Stimulated activated naive CD8-positive, alpha-beta T cell treated with anti-CD3 and anti-CD28 coated beads, Interleukin-15, amount 100 ng/mL, for 72 hours (primary cell): ENCODE measurements at regions not wholly inside any gene's neighbourhood (a gene's known extent, or its start where the extent isn't known, plus 50 kb on each side); places are given as distances from the start of the nearest gene placed in this dataset.
"Not testable (repeated sequence)": the region's sequence is repeated elsewhere in the genome, so short reads cannot be mapped to it uniquely, and the experiment has no call there.

ENCODE experiments used
- ATAC-seq: fragments of 150-1000 bp; cut with Tn5 transposase; 2 replicates; pipeline ENCODE4 v1.10.0; 2021; ENCODE audit warnings: mild to moderate bottlenecking, moderate library complexity
- DNase-seq, 2 donors: peaks; one replicate each; pipeline ENCODE4 v3.0.0; 2021 to 2022
- H3K27ac Mint-ChIP-seq, 2 donors: one replicate each; pipeline ENCODE4 v1.8.0; 2022; ENCODE audit warnings: mild to moderate bottlenecking in 2 of 2, mixed read lengths in 2 of 2, moderate library complexity in 2 of 2
- H3K27me3 Mint-ChIP-seq: one replicate; pipeline ENCODE4 v1.8.0; 2022; ENCODE audit warnings: mixed read lengths
- H3K4me1 Mint-ChIP-seq: one replicate; pipeline ENCODE4 v1.8.0; 2022; ENCODE audit warnings: mild to moderate bottlenecking, mixed read lengths
- H3K4me3 Mint-ChIP-seq, 2 donors: one replicate each; pipeline ENCODE4 v1.8.0; 2022; ENCODE audit warnings: mild to moderate bottlenecking in 2 of 2, mixed read lengths in 2 of 2, moderate library complexity in 1 of 2
- H3K9me3 Mint-ChIP-seq, 2 donors: one replicate each; pipeline ENCODE4 v1.8.0; 2022; ENCODE audit warnings: mixed read lengths in 2 of 2

- Mint-ChIP-seq H3K4me3 (no peak overlapping the region), H3K27ac (no peak overlapping the region), H3K27me3 (peaks cover 26% of the 10 kb centered on the region), H3K9me3 (no peaks in the 10 kb centered on the region), H3K4me1 (no peaks in the 10 kb centered on the region)
- no peak for ATAC-seq
- DNase-seq, result no peak
Measured at GRCh38 chr1:214124915-214125314, 137.1 kb downstream of the PROX1 start.

DNA sequence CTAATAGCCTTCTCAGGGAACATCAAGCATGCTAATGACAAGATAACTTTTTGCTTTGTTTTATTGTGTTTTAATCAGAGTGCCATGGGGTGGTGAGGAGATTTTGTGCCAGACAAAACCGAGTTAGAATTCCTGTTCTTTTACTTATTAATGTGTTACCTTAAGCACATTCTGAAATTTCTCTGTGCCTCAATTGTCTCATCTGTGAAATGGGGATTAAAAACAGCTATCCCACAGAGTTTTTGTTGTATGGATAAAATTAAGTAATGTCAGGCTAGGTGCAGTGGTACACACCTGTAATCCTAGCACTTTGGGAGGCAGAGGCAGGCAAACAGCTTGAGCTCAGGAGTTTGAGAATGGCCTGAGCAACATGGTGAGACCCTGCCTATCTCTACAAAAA lies 138.0 kb downstream of the PROX1 start:
- peaks cover 26% of the 10 kb centered on the region for H3K27me3 Mint-ChIP-seq
- ATAC-seq, result no peak
- no peak for DNase-seq
- H3K4me3 Mint-ChIP-seq, result no peak overlapping the region
- H3K27ac Mint-ChIP-seq, result no peak overlapping the region
- no peaks in the 10 kb centered on the region for H3K4me1 Mint-ChIP-seq
- H3K9me3 Mint-ChIP-seq, result no peaks in the 10 kb centered on the region

DNA sequence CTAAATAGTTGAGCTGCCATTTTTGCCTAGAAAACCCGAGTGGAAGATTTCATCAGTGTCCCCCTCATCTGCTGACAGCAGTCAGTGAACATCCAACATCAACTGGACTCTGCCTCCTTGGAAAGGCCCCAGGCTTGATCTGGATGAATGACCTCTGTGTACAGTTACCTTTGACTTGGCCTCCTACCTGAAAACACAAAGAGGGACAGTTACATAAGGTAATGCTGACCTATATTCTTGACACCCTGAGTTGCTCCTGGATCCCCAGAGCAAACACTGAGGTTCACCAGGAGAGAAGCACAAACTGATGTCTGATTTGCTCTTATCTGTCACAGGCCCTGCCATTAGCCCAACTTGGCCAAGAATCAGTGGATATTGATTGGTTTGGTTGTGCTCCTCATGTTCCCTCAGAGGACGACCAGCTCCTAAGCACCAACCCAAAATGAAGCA lies 138.9 kb downstream of the PROX1 start:
- peaks cover 21% of the 10 kb centered on the region for H3K27me3 Mint-ChIP-seq
- ATAC-seq (no peak), DNase-seq (no peak)
- H3K9me3 Mint-ChIP-seq, result no peaks in the 10 kb centered on the region
- H3K4me1 Mint-ChIP-seq, result no peaks in the 10 kb centered on the region
- H3K27ac Mint-ChIP-seq, result no peak overlapping the region
- H3K4me3 Mint-ChIP-seq, result no peak overlapping the region

GRCh38 chr1:214127705-214128104 lies 139.9 kb downstream of the PROX1 start:
- Mint-ChIP-seq H3K27ac (no peak overlapping the region), H3K4me3 (no peak overlapping the region)
- no peak for DNase-seq

DNA sequence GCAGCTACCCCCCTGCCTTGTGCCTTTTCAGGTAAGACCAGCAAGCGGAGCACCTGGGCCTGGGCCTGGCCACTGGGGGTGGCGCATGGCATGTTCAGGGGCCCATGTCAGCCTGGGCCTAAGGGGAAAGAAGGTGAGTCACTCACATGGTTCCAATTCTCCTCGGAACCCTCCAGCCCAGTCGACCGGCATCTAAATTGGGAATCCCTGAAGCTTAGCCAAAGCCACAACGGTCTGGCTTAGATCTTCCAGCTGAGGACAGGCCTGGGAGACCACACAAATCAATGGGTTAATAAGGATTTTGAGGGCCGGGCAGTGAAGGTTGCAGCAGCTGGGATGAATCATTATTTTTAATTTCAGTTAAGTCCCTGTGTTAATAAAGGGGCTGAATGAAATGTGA lies 145.1 kb upstream of the SMYD2 start:
- Mint-ChIP-seq H3K4me3 (no peak overlapping the region), H3K4me1 (no peaks in the 10 kb centered on the region), H3K27me3 (peaks cover 10% of the 10 kb centered on the region), H3K9me3 (no peaks in the 10 kb centered on the region), H3K27ac (peak overlapping the region in 1 of 2 donors; percentile 50)
- no peak for ATAC-seq
- no peak for DNase-seq

More at GRCh38 chr1:214127705-214128104, 139.9 kb downstream of the PROX1 start:
- H3K27me3 Mint-ChIP-seq, result peaks cover 16% of the 10 kb centered on the region
- H3K9me3 Mint-ChIP-seq, result no peaks in the 10 kb centered on the region
- no peaks in the 10 kb centered on the region for H3K4me1 Mint-ChIP-seq
- no peak for ATAC-seq

GRCh38 chr1:214136324-214136919 lies 144.5 kb upstream of the SMYD2 start:
- Mint-ChIP-seq H3K4me3 (no peak overlapping the region), H3K4me1 (no peaks in the 10 kb centered on the region), H3K9me3 (no peaks in the 10 kb centered on the region), H3K27me3 (peaks cover 10% of the 10 kb centered on the region), H3K27ac (no peak overlapping the region)
- DNase-seq, result no peak
- no peak for ATAC-seq

GRCh38 chr1:214141486-214141885 lies 139.5 kb upstream of the SMYD2 start:
- H3K4me1 Mint-ChIP-seq, result no peaks in the 10 kb centered on the region
- no peak overlapping the region for H3K27ac Mint-ChIP-seq
- peaks cover 15% of the 10 kb centered on the region for H3K27me3 Mint-ChIP-seq
- DNase-seq, result no peak
- H3K4me3 Mint-ChIP-seq, result no peak overlapping the region
- ATAC-seq, result no peak
- no peaks in the 10 kb centered on the region for H3K9me3 Mint-ChIP-seq

GRCh38 chr1:214143006-214143992 lies 137.7 kb upstream of the SMYD2 start:
- Mint-ChIP-seq H3K27ac (peak overlapping the region in 1 of 2 donors; percentile 26), H3K4me1 (no peaks in the 10 kb centered on the region), H3K9me3 (no peaks in the 10 kb centered on the region)

GRCh38 chr1:214144521-214144920 lies 136.4 kb upstream of the SMYD2 start:
- not testable (repeated sequence) for H3K9me3 Mint-ChIP-seq, H3K4me3 Mint-ChIP-seq, DNase-seq, H3K27ac Mint-ChIP-seq, ATAC-seq, H3K4me1 Mint-ChIP-seq
- peaks cover 14% of the 10 kb centered on the region for H3K27me3 Mint-ChIP-seq

More at GRCh38 chr1:214143006-214143992, 137.7 kb upstream of the SMYD2 start:
- ATAC-seq, result no peak
- DNase-seq, result no peak
- peaks cover 12% of the 10 kb centered on the region for H3K27me3 Mint-ChIP-seq
- no peak overlapping the region for H3K4me3 Mint-ChIP-seq

DNA sequence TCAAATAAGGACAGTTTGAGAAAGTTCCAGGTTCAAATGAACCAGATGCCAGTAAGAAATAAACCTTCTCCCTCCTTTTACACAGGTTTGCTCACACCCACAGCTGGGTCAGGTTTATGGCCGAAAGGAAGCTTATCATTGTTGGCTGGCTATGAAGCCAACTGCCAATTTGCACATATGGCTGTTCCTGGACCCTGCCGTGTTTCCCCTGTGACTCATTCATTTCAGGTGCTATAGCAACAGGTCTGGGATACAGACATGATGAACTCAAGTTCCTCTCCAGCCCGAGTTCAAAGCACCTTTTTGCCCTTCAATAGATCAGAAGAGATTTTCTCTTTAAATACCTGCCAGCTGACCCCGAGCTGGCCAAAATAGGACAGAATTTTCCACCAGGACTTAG lies 134.4 kb upstream of the SMYD2 start:
- Mint-ChIP-seq H3K4me3 (no peak overlapping the region), H3K27me3 (peaks cover 14% of the 10 kb centered on the region), H3K9me3 (no peaks in the 10 kb centered on the region), H3K27ac (no peak overlapping the region), H3K4me1 (no peaks in the 10 kb centered on the region)
- ATAC-seq (no peak), DNase-seq (no peak)

GRCh38 chr1:214154596-214155292 lies 126.2 kb upstream of the SMYD2 start:
- H3K27ac Mint-ChIP-seq, result peak overlapping the region in 1 of 2 donors; percentile 38
- ATAC-seq (no peak), DNase-seq (no peak)
- H3K27me3 Mint-ChIP-seq, result peaks cover 33% of the 10 kb centered on the region
- H3K4me1 Mint-ChIP-seq, result no peaks in the 10 kb centered on the region
- H3K9me3 Mint-ChIP-seq, result no peaks in the 10 kb centered on the region
- no peak overlapping the region for H3K4me3 Mint-ChIP-seq

DNA sequence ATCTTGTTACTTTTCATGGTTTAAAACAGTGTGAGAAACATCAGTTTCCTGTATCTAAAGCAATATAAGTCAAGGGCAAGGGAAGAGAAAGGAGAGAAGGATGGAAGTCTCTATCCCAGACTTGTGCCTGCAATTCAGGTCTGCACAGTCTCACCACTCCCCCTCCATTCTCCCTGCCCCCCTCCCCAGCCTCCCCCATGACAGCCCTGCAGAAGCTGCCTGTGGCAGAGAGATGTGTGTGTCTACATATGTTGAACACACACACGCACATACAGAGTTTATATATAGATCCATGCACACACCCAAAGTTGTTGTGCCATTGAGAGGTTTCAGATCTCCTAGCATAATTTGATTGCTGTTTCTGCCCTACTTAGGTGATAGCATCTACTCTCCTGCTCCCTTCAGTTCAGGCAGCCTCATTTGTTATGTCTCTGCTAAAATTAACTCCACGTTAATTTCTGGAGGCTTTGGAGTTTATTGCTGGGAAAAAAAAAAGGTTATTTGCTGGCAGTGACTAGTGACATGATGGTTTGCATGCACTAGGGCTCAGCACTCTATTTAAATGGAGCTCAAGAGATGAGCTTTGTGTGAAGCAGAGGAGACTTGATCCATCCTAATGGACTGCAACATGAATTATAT lies 124.9 kb upstream of the SMYD2 start:
- Mint-ChIP-seq H3K9me3 (no peaks in the 10 kb centered on the region), H3K4me1 (no peaks in the 10 kb centered on the region), H3K27ac (no peak overlapping the region), H3K27me3 (peaks cover 37% of the 10 kb centered on the region), H3K4me3 (no peak overlapping the region)
- DNase-seq (no peak), ATAC-seq (no peak)

DNA sequence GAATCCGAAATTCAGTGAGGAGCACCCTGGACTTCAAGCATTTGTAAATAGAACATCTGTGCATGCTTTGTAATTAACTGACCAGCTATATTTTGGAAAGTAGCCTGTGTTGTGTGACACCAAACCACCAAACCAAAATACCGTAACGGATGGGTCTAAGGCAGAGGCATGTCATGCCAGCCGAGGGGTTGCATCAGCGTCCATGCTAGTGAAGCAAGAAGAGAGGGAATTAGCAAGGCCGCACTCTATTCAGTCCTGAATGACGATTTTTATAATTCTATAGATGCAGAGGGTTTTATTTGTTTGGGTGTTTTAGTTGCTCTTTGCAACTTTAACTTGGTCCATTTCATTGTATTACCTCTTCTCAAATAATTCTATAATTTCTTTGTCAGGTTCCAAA lies 116.8 kb upstream of the SMYD2 start:
- Mint-ChIP-seq H3K27ac (no peak overlapping the region), H3K4me3 (no peak overlapping the region), H3K4me1 (no peaks in the 10 kb centered on the region), H3K27me3 (peaks cover 19% of the 10 kb centered on the region), H3K9me3 (no peaks in the 10 kb centered on the region)
- ATAC-seq (no peak), DNase-seq (no peak)

GRCh38 chr1:214165850-214166374 lies 115.0 kb upstream of the SMYD2 start:
- no peak for DNase-seq
- Mint-ChIP-seq H3K4me3 (no peak overlapping the region), H3K4me1 (no peaks in the 10 kb centered on the region), H3K9me3 (no peaks in the 10 kb centered on the region), H3K27ac (no peak overlapping the region), H3K27me3 (peaks cover 15% of the 10 kb centered on the region)
- ATAC-seq, result no peak

DNA sequence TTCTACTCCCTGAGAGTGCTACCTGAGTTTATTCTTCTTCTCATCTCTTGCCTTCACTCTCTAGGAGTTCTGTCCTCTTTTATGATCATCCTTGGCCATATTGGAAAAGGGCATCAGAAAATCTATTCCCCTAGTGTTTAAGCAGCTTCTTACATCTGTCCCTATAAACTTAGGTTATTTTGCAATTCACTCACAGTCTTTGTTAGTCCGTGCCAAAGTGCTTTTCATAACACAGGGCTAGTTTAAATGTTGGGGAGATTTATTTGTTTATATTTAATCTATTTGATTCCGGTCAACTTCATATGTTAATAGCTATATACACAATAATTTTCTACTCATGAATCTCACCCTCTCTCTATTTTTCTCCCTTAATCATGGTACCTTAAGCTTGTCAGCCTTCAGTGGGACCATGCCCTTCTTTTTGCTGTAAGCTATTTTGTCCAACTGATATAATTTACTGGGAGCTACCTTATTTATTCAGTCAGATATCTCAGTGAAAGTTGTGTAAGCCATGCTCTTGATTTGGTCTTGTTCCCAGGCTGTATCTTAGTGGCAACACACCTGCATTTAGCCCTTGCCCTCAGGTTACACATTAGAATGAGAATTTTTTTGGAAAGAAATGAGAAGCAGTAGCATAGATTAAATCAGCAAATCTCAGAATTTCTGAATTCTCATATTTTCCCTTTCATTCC lies 106.3 kb upstream of the SMYD2 start:
- Mint-ChIP-seq H3K27me3 (peaks cover 47% of the 10 kb centered on the region), H3K4me1 (no peaks in the 10 kb centered on the region), H3K9me3 (no peaks in the 10 kb centered on the region), H3K4me3 (no peak overlapping the region), H3K27ac (no peak overlapping the region)
- ATAC-seq, result no peak
- DNase-seq, result no peak
